GM19455 (cell line): ENCODE measurements at regions not wholly inside any gene's neighbourhood (a gene's known extent, or its start where the extent isn't known, plus 50 kb on each side); places are given as distances from the start of the nearest gene placed in this dataset.
"Not testable (repeated sequence)": the region's sequence is repeated elsewhere in the genome, so short reads cannot be mapped to it uniquely, and the experiment has no call there.

Experiments
- ATAC-seq: cut with Tn5 transposase; IDR thresholded peaks from one replicate; pipeline ENCODE4 v1.9.1; 2021; ENCODE audit not compliant: unreplicated experiment

DNA sequence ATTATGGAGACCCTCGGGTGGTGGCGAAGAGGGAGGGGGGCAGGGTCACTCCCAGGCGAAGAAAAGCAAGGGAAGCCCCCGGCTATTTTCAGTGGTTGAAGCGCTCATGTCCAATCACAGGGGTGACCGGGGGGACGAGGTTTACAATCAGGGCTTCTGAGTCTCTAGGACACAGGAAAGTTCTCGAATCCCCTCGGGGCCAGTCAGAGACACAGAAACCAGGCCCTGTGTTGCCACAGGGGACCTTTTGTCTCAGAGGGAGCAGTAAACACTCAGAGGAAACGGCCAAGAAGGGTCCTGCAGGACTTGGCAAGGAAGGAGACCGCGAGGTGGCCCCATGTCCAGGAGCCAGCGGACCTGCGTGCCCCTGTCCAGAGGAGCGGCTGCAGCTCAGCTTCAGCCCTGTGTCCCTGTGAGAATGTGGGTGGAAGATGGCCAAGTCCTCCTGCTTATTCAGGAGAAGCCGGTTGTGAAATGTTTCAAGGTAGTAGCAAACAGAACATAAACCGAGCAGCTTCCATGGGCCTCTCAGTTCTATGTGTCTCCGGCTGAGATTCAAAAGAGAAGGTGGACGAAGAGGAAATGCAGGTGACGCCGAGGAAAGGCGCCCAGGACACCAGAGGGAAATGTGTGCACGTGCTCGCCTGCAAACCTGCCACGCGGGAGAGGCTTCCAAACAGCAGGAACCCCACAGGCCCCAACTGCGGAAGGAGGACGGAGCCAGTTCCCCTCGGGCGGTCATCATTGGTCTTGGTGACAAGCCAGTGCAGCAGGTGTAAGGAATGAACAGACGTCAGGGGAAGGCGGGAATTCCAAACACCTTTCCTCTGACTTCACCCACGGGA, 357.6 kb downstream of the BRD1 start:
- ATAC-seq: no peak

- no peak for ATAC-seq
Observed at GRCh38 chr22:49468487-49469198, 359.0 kb downstream of the BRD1 start.

DNA sequence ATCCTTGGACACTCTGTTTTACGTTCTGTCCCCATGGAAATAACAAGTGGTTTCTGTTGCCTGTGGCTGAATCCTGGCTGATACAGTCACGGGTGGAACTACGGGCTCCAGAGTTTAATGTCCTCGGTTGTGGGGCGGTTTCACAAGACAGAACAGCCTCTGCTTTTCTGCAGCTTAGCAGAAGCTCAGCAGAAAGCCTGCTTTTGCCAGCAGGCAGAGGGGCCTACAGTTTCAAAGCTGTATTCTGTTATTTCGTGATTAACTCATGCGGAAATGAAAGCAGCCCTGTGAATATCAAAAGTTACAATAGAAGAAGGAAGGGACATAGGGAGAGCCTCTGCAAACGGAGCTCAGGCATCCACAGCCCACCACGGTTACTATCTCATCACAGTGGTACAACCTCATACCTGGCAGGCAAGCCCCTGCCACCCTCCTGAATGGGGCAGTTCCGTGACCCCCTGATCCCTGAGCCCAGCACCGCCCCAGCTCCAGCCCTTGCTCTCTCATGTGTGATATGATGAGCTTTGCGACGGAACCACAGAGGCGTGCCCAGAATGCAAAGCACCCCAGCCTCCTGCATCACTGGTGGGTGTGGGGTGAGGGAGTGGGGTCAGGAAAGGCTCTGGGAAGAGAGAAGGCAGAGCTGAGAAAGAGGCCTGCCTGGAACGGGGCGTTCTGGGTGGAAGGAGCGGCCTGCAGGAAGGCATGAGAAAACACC, 360.6 kb downstream of the BRD1 start:
- no peak for ATAC-seq

DNA sequence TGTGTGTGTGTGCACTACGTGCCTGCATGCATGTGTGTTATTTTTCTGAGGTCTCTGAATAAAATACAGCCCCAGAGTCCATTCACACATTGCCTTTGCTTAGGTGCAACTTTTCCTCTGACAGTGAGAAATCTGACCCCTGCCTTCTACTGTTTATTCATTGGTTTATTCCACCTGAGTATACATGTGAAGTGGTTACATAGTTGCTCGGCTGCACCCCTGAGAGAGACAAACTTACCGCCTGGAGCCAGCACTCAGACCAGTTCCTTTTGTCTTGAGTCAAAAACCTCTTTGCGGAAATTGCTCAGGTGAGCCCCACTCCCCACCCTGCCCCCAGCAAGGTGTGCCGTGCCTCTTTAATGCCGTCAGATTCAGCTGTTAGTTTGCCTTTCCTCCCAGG, 363.6 kb downstream of the BRD1 start:
- ATAC-seq: no peak

GRCh38 chr22:49462795-49463194, 364.9 kb downstream of the BRD1 start:
- no peak for ATAC-seq

DNA sequence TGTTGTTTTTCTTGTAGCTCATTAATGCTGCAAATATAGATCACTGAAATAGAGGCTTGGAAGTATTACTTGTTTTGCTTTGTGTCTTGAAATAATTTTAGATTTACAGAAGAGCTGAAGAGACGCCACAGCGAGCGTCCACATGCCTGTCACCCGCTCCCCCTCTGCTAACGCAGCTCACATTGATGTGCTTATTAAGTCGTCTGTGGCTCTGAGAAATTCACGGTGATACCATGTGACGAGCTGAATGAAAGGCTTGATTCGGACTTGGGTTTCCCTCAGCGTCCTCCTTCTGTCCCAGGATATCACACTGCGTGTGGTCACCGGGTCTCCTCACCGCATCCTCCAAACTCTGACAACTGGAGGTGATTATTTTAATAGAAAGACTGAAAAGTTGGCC, 365.4 kb downstream of the BRD1 start:
- no peak for ATAC-seq

DNA sequence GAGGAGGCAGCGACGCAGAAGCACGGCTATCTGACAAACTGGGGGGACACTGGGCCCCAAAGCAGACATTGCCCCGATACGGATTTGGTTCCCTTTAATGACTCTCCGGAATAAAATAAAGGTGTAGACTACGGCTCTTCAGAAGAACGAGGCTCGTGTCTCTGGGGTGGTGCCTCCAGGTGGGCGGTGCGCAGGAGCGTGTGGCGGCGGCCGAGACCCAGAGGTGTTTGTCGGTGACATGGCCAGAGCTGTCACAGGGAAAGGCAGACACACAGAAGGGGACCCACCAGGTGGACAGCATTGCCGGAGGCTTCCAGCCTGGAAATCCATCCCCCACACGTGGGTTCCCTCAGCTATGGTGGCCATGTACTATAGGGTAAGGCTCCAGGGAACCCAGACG, 366.0 kb downstream of the BRD1 start:
- no peak for ATAC-seq

GRCh38 chr22:49460592-49461281, 366.9 kb downstream of the BRD1 start:
- no peak for ATAC-seq

- ATAC-seq: no peak
Observed at GRCh38 chr22:49460091-49460490, 367.6 kb downstream of the BRD1 start.

GRCh38 chr22:49458708-49459099, 369.0 kb downstream of the BRD1 start:
- ATAC-seq: no peak

DNA sequence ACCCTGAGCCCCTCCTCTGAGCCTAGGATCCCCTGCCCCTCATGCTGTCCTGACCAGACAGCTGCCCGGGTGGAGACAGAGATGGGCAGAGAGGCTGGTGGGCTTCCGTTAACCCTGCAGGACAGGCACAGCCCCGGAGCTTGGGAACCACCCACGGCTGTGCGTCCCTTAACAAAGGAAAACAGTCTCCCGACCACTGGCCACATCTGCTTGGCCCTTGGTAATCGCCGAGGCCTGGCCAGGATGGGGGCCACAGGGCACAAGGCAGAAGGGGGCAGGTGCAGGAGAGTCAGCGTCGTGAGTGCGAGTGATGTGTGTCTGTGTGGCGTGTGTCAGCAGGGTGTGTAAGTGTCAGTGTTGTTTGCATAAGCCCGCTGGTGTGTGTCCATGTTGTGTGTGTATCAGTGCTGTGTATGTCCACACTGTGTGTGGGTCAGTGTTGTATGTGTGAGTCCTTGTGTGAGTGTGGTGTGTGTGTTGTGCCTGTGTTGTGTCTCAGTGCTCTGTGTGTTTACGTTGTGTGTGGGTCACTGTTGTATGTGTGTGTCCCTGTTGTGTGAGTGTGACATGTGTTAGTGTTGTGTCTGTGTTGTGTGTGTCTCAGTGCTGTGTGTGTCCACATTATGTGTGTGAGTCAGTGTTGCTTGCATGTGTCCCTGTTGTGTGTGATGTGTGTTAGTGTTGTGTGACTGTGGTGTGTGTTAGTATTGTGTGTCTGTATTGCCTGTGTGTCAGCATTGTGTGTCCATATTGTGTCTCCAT, 369.5 kb downstream of the BRD1 start:
- no peak for ATAC-seq

DNA sequence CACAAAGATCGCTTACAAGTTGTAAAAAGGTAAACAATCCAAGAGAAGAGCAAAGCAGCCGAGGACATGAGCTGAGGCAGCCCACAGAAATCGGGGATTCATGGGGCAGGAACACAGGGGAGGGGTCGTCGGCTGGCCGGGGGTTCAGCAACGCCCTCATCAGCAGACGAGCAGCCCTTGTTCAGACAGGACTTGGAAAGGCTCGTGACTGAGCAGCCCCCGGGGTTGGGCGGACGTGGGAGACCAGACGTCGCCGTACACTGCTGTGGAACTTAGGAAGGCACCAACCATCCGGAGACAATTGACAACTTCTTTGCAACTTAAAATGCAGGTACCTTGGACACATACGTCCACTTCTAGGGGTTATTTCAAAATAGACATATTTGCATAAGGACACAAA, 370.5 kb downstream of the BRD1 start:
- no peak for ATAC-seq

- no peak for ATAC-seq
Observed at GRCh38 chr22:49455595-49455994, 372.1 kb downstream of the BRD1 start.

- no peak for ATAC-seq
Observed at GRCh38 chr22:49454726-49455125, 372.9 kb downstream of the BRD1 start.

DNA sequence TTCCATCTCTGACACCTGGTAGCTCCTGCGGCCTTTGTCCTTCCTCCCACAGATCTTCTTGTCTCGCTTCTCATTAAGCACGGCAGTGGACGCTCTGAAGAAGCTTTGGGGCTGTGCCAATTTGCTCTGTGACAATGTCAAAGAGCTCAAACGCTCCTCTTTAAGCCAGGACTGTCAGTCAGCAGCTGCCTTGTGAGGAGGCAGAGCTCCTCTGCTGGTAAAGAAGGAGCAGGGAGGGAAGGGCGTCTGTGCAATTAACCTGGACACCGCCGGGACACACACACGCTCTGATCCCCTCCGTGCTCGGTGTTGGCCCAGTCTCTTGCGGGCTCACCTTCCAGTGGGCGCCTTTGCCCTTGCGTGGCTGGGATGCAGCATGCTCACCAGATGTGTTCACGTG, 373.9 kb downstream of the BRD1 start:
- no peak for ATAC-seq

DNA sequence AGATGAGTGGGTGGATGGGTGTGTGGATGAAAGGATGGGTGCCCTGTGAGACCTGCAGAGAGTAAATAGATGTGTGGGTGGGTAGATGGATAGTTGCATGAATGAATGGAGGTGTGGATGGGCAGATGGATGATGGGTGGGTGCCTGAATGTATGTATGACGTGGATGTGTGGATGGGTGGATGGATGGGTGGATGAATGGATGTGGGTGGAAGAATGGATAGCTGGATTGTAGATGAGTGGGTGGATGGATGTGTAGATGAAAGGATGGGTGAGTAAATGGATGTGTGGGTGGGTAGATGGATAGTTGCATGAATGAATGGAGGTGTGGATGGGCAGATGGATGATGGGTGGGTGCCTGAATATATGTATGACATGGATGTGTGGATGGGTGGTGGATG, 374.7 kb downstream of the BRD1 start:
- not testable (repeated sequence) for ATAC-seq

GRCh38 chr22:49452362-49452946, 375.2 kb downstream of the BRD1 start:
- ATAC-seq: no peak

- no peak for ATAC-seq
Observed at GRCh38 chr22:49451070-49451840, 376.4 kb downstream of the BRD1 start.

- ATAC-seq: no peak
Observed at GRCh38 chr22:49450498-49450897, 377.2 kb downstream of the BRD1 start.
